IMR-90 (cell line): ENCODE measurements at regions not wholly inside any gene's neighbourhood (a gene's known extent, or its start where the extent isn't known, plus 50 kb on each side); places are given as distances from the start of the nearest gene placed in this dataset.

ENCODE experiments used
- ATAC-seq: fragments of 200-7000 bp; cut with Tn5 transposase; 2 replicates; pipeline ENCODE4 v1.9.1; 2020; ENCODE audit warnings: low read depth, mild to moderate bottlenecking, moderate library complexity
- BruUV-seq: library from RNA; stranded (reverse); fragments of 400-500 nt; replicated peaks from 2 replicates; lab custom pipeline; 2021; lab: Mats Ljungman, UMichigan
- CTCF ChIA-PET: fragments of 300-600 bp; formaldehyde crosslinking; extraction: SDS; loops from one replicate; lab custom pipeline; 2021; ENCODE audit warnings: antibody characterized with exemption; lab: Yijun Ruan, JAX
- POLR2A ChIA-PET: fragments of 300-600 bp; sonication (Branson Sonifier 250); formaldehyde crosslinking; loops from one replicate; lab custom pipeline; 2022; ENCODE audit warnings: antibody characterized with exemption; ENCODE audit not compliant: unreplicated experiment; lab: Charles Lee
- DNase-seq: peaks from one replicate; pipeline ENCODE4 v3.0.0; 2013
- H2AFZ ChIP-seq: replicated peaks from 2 replicates; pipeline ENCODE3; 2013; ENCODE audit warnings: low read length, mild to moderate bottlenecking; ENCODE audit not compliant: poor library complexity
- H2AK5ac ChIP-seq: 2 replicates; pipeline ENCODE4 v1.6.1; 2013; ENCODE audit warnings: low read depth, low read length, inconsistent platforms
- H2AK9ac ChIP-seq: replicated peaks from 2 replicates; pipeline ENCODE3; 2013; ENCODE audit warnings: mild to moderate bottlenecking, low read depth, low read length, moderate library complexity; ENCODE audit not compliant: poor library complexity
- H2BK120ac ChIP-seq: 2 replicates; pipeline ENCODE4 v1.6.1; 2013; ENCODE audit warnings: low read depth, low read length, inconsistent platforms
- H2BK15ac ChIP-seq: 3 replicates; pipeline ENCODE4 v1.6.1; 2013; ENCODE audit warnings: low read depth, low read length, inconsistent platforms
- H2BK20ac ChIP-seq: 2 replicates; pipeline ENCODE4 v1.6.1; 2013; ENCODE audit warnings: low read depth, mild to moderate bottlenecking, inconsistent platforms, low read length, moderate library complexity
- H2BK5ac ChIP-seq: 2 replicates; pipeline ENCODE4 v1.6.1; 2013; ENCODE audit warnings: mild to moderate bottlenecking, low read depth, low read length, inconsistent platforms; ENCODE audit not compliant: poor library complexity, severe bottlenecking
- H3K14ac ChIP-seq: replicated peaks from 2 replicates; pipeline ENCODE4 v1.6.1; 2013; ENCODE audit warnings: low read depth, low read length, inconsistent platforms
- H3K18ac ChIP-seq: 2 replicates; pipeline ENCODE4 v1.6.1; 2013; ENCODE audit warnings: low read depth, low read length, control low read depth
- H3K23ac ChIP-seq: 2 replicates; pipeline ENCODE4 v1.6.1; 2013; ENCODE audit warnings: low read depth, low read length, inconsistent platforms
- H3K27ac ChIP-seq: 2 replicates; pipeline ENCODE4 v1.5.1; 2013; ENCODE audit warnings: mild to moderate bottlenecking, control low read depth, low read length; ENCODE audit not compliant: insufficient read depth
- H3K27me3 ChIP-seq: 2 replicates; pipeline ENCODE4 v1.6.1; 2013; ENCODE audit warnings: low read length; ENCODE audit not compliant: control insufficient read depth, insufficient read depth
- H3K36me3 ChIP-seq: 2 replicates; pipeline ENCODE4 v1.6.1; 2013; ENCODE audit warnings: low read length, mixed read lengths; ENCODE audit not compliant: control insufficient read depth, insufficient read depth
- H3K4ac ChIP-seq: 2 replicates; pipeline ENCODE4 v1.6.1; 2013; ENCODE audit warnings: low read depth, low read length, inconsistent platforms
- H3K4me1 ChIP-seq: 2 replicates; pipeline ENCODE4 v1.6.1; 2013; ENCODE audit warnings: low read length, mixed read lengths; ENCODE audit not compliant: control insufficient read depth, insufficient read depth
- H3K4me2 ChIP-seq: 2 replicates; pipeline ENCODE4 v1.6.1; 2013; ENCODE audit warnings: low read depth, mild to moderate bottlenecking, control low read depth, low read length, moderate library complexity
- H3K4me3 ChIP-seq: 2 replicates; pipeline ENCODE4 v1.5.1; 2013; ENCODE audit warnings: low read depth, mild to moderate bottlenecking, control low read depth, low read length, moderate library complexity; ENCODE audit not compliant: insufficient read depth
- H3K56ac ChIP-seq: 2 replicates; pipeline ENCODE4 v1.6.1; 2013; ENCODE audit warnings: low read length, inconsistent platforms; ENCODE audit not compliant: insufficient read depth; ENCODE audit errors: extremely low read depth
- H3K79me1 ChIP-seq, 2 experiments: 2 replicates each; pipeline ENCODE4 v1.6.1; 2013; ENCODE audit warnings: low read length in 2 of 2, inconsistent platforms in 1 of 2, low read depth in 1 of 2
- H3K9ac ChIP-seq: 2 replicates; pipeline ENCODE4 v1.6.1; 2013; ENCODE audit warnings: low read depth, low read length, control low read depth
- H3K9me1 ChIP-seq: 2 replicates; pipeline ENCODE4 v1.6.1; 2013; ENCODE audit warnings: low read length, inconsistent platforms; ENCODE audit not compliant: insufficient read depth
- H3K9me3 ChIP-seq: 2 replicates; pipeline ENCODE4 v1.6.1; 2013; ENCODE audit warnings: low read length; ENCODE audit not compliant: control insufficient read depth, insufficient read depth
- H4K20me1 ChIP-seq: 2 replicates; pipeline ENCODE4 v1.6.1; 2013; ENCODE audit warnings: low read length, inconsistent platforms; ENCODE audit not compliant: insufficient read depth
- H4K5ac ChIP-seq: 2 replicates; pipeline ENCODE4 v1.6.1; 2013; ENCODE audit warnings: mild to moderate bottlenecking, low read depth, low read length, control low read depth
- H4K8ac ChIP-seq, 2 experiments: 2 replicates each; pipeline ENCODE4 v1.6.1; 2013; ENCODE audit warnings: low read depth in 2 of 2, low read length in 2 of 2, control low read depth in 1 of 2, inconsistent platforms in 1 of 2
- H4K91ac ChIP-seq: 2 replicates; pipeline ENCODE4 v1.6.1; 2013; ENCODE audit warnings: low read depth, low read length, inconsistent platforms; ENCODE audit not compliant: insufficient read depth
- BHLHE40 ChIP-seq: fragments of 150-350 bp; IDR thresholded peaks from 2 replicates; pipeline ENCODE4 v1.6.1; 2016; ENCODE audit warnings: mild to moderate bottlenecking, low read depth, low read length
- CEBPB ChIP-seq: IDR thresholded peaks from 2 replicates; pipeline ENCODE4 v1.6.1; 2012; ENCODE audit warnings: low read depth, low read length, improper control_type of control experiment
- CHD1 ChIP-seq: IDR thresholded peaks from 2 replicates; pipeline ENCODE4 v1.6.1; 2012; ENCODE audit warnings: low read depth, low read length, improper control_type of control experiment
- MAFK ChIP-seq: IDR thresholded peaks from 2 replicates; pipeline ENCODE4 v1.6.1; 2012; ENCODE audit warnings: low read depth, low read length, improper control_type of control experiment
- MAZ ChIP-seq: IDR thresholded peaks from 2 replicates; pipeline ENCODE4 v1.6.1; 2012; ENCODE audit warnings: low read depth, mild to moderate bottlenecking, low read length, improper control_type of control experiment, moderate library complexity, borderline replicate concordance
- NFE2L2 ChIP-seq: fragments of 150-350 bp; IDR thresholded peaks from 2 replicates; pipeline ENCODE4 v1.6.1; 2016; ENCODE audit warnings: low read depth, mild to moderate bottlenecking, low read length
- POLR2A ChIP-seq: IDR thresholded peaks from 2 replicates; pipeline ENCODE4 v1.6.1; 2012; ENCODE audit warnings: mild to moderate bottlenecking, low read depth, low read length
- RAD21 ChIP-seq: IDR thresholded peaks from 2 replicates; pipeline ENCODE4 v1.6.1; 2012; ENCODE audit warnings: low read length, improper control_type of control experiment
- RCOR1 ChIP-seq: IDR thresholded peaks from 2 replicates; pipeline ENCODE4 v1.6.1; 2012; ENCODE audit warnings: mild to moderate bottlenecking, low read length, improper control_type of control experiment; ENCODE audit not compliant: insufficient replicate concordance
- RFX5 ChIP-seq: IDR thresholded peaks from 2 replicates; pipeline ENCODE4 v1.8.0; 2012; ENCODE audit warnings: low read depth, mild to moderate bottlenecking, low read length, moderate library complexity
- SMC3 ChIP-seq: fragments of 150-350 bp; IDR thresholded peaks from 2 replicates; pipeline ENCODE4 v1.6.1; 2016; ENCODE audit warnings: low read depth, mild to moderate bottlenecking, antibody characterized with exemption, low read length, moderate library complexity
- WGBS, 2 experiments: methylation state at CpG; one replicate each; pipeline versions ENCODE4 v1.1.5 to v1.1.7; 2013; ENCODE audit warnings: missing lambda C conversion rate in 2 of 2; ENCODE audit not compliant: insufficient read length in 1 of 2; ENCODE audit errors: extremely low coverage in 2 of 2; 5-methylcytosine and 5-hydroxymethylcytosine counted together
- dilution Hi-C: fragments of 300-500 bp; cut with HindIII; formaldehyde crosslinking; loops from one replicate; pipeline ENCODE4 v1.14.3; 2018; ENCODE audit warnings: low sequenced_read_pairs; ENCODE audit not compliant: unreplicated experiment
- in situ Hi-C: fragments of 300-500 bp; cut with MboI; formaldehyde crosslinking; loops from 3 replicates; pipeline ENCODE4 v1.14.3; 2019; ENCODE audit warnings: low sequenced_read_pairs, inconsistent platforms, mixed read lengths
- intact Hi-C: fragments of 100-400 bp; cut with micrococcal nuclease; formaldehyde crosslinking; loops from 2 replicates; pipeline ENCODE4 v1.10.0; 2022
- TF ChIP-seq, protein P1 (sequence below): conservative IDR thresholded peaks from 2 replicates; pipeline ENCODE4 v1.5.1; 2012; ENCODE audit warnings: mild to moderate bottlenecking, low read depth, low read length, improper control_type of control experiment
- TF ChIP-seq, protein P2 (sequence below): fragments of 150-350 bp; IDR thresholded peaks from 2 replicates; pipeline ENCODE4 v1.6.1; 2017; ENCODE audit warnings: mild to moderate bottlenecking, antibody characterized with exemption, low read length, low read depth

DNA sequence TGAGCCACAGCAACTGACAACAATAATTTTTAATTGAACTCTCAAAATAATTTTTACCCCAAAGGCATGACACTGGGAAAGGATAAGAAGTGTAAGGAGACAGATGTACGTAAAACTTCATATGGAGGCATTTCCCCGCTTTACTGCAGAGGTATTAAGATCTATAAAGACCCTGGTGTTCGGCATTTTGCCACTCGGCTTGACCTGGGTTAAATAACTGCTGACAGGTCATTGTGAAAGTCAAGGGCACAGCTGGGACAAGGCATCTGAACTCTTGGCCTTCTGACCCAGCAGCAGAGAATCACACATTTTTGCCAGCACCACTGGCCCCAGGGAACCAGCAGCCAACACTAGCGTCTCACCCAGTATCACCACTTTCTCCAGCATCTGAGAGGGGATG lies 372.1 kb downstream of the SOX9 start:
- Histone ChIP-seq H3K9me3 (no peaks in the 10 kb centered on the region; the same call in 1 of the 2 replicates), H3K4me3 (no peak overlapping the region), H2BK5ac (no peak overlapping the region), H2BK120ac (no peak overlapping the region), H4K5ac (no peak overlapping the region), H2AFZ (no peak overlapping the region), H3K36me3 (no peaks in the 10 kb centered on the region), H3K23ac (no peak overlapping the region), H2AK5ac (no peak overlapping the region), H4K8ac (no peak overlapping the region), H4K20me1 (peaks cover 4% of the 10 kb centered on the region; the same call in 1 of the 2 replicates), H3K9me1 (peaks cover 3% of the 10 kb centered on the region; the same call in 1 of the 2 replicates), H4K91ac (no peak overlapping the region), H3K4ac (no peak overlapping the region), H3K27ac (no peak overlapping the region), H3K27me3 (no peaks in the 10 kb centered on the region), H3K4me2 (no peak overlapping the region), H3K79me1 (peaks cover 23 to 37% of the 10 kb centered on the region in 2 experiments), H3K18ac (no peak overlapping the region), H2BK15ac (no peak overlapping the region), H3K14ac (no peak overlapping the region), H3K56ac (no peak overlapping the region), H2BK20ac (no peak overlapping the region), H3K4me1 (peaks cover 5% of the 10 kb centered on the region; the same call in 1 of the 2 replicates), H3K9ac (no peak overlapping the region), H2AK9ac (no peak overlapping the region)
- dilution Hi-C loops: no loop called here
- ChIA-PET CTCF (interaction anchor here (0.7 kb wide), 1 partner anchor 1409 kb away, joined by 3 read pairs; no protein-coding TSS in a partner anchor), POLR2A (no interaction called here)
- ATAC-seq (no peak), DNase-seq (no peak)
- in situ Hi-C loops: no loop called here
- BruUV-seq: no TSS peak
- WGBS, 2 experiments: 86% methylated on average over 4 of the region's 5 CpGs; no CpG with 5 or more reads in 1 of the 2 experiments
- intact Hi-C loops: no loop called here
- no peak for TF ChIP-seq RCOR1
- TF ChIP-seq RAD21: no peak
- TF ChIP-seq CHD1: no peak
- TF ChIP-seq MAFK: no peak
- TF ChIP-seq CEBPB: no peak
- TF ChIP-seq BHLHE40: no peak
- no peak for TF ChIP-seq SMC3
- TF ChIP-seq, protein P1, sequence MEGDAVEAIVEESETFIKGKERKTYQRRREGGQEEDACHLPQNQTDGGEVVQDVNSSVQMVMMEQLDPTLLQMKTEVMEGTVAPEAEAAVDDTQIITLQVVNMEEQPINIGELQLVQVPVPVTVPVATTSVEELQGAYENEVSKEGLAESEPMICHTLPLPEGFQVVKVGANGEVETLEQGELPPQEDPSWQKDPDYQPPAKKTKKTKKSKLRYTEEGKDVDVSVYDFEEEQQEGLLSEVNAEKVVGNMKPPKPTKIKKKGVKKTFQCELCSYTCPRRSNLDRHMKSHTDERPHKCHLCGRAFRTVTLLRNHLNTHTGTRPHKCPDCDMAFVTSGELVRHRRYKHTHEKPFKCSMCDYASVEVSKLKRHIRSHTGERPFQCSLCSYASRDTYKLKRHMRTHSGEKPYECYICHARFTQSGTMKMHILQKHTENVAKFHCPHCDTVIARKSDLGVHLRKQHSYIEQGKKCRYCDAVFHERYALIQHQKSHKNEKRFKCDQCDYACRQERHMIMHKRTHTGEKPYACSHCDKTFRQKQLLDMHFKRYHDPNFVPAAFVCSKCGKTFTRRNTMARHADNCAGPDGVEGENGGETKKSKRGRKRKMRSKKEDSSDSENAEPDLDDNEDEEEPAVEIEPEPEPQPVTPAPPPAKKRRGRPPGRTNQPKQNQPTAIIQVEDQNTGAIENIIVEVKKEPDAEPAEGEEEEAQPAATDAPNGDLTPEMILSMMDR: no peak
- TF ChIP-seq NFE2L2: no peak
- TF ChIP-seq, protein P2, sequence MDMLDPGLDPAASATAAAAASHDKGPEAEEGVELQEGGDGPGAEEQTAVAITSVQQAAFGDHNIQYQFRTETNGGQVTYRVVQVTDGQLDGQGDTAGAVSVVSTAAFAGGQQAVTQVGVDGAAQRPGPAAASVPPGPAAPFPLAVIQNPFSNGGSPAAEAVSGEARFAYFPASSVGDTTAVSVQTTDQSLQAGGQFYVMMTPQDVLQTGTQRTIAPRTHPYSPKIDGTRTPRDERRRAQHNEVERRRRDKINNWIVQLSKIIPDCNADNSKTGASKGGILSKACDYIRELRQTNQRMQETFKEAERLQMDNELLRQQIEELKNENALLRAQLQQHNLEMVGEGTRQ: no peak
- TF ChIP-seq RFX5: no peak
- TF ChIP-seq POLR2A: no peak
- TF ChIP-seq MAZ: no peak
